ENCODE measurements at regions not wholly inside any gene's neighbourhood (a gene's known extent, or its start where the extent isn't known, plus 50 kb on each side); places are given as distances from the start of the nearest gene placed in this dataset.

- no peak overlapping the region for H3K27ac ChIP-seq (replicated peaks)
- no peak overlapping the region for H3K4me3 ChIP-seq (replicated peaks; ENCODE audit: insufficient read depth, low read length)
- DNase-seq (ENCODE audit: low read depth in 1 of 2, low spot score in 1 of 2): no peak
- TF ChIP-seq REST (IDR thresholded peaks at IDR 0.05; ENCODE audit: insufficient replicate concordance, low read depth): no peak
- TF ChIP-seq, protein P1, sequence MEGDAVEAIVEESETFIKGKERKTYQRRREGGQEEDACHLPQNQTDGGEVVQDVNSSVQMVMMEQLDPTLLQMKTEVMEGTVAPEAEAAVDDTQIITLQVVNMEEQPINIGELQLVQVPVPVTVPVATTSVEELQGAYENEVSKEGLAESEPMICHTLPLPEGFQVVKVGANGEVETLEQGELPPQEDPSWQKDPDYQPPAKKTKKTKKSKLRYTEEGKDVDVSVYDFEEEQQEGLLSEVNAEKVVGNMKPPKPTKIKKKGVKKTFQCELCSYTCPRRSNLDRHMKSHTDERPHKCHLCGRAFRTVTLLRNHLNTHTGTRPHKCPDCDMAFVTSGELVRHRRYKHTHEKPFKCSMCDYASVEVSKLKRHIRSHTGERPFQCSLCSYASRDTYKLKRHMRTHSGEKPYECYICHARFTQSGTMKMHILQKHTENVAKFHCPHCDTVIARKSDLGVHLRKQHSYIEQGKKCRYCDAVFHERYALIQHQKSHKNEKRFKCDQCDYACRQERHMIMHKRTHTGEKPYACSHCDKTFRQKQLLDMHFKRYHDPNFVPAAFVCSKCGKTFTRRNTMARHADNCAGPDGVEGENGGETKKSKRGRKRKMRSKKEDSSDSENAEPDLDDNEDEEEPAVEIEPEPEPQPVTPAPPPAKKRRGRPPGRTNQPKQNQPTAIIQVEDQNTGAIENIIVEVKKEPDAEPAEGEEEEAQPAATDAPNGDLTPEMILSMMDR (IDR thresholded peaks at IDR 0.05; ENCODE audit: insufficient read depth, low read length): no peak
- no peak for TF ChIP-seq POLR2AphosphoS5 (IDR thresholded peaks at IDR 0.05; ENCODE audit: low read depth)
- no peak for TF ChIP-seq GABPA (IDR thresholded peaks at IDR 0.05; ENCODE audit: low read depth)
- TF ChIP-seq SPI1 (IDR thresholded peaks at IDR 0.05; ENCODE audit: borderline replicate concordance, low read depth): no peak
- no peaks in the 10 kb centered on the region for H3K27me3 ChIP-seq (ENCODE audit: insufficient read depth, poor library complexity, severe bottlenecking)
These were observed 307.5 kb upstream of the CLINT1 start for GRCh38 chr5:158166424-158166823.

- no peak for DNase-seq (ENCODE audit: low read depth in 1 of 2, low spot score in 1 of 2)
- H3K27ac ChIP-seq (replicated peaks): no peak overlapping the region
- H3K27me3 ChIP-seq (ENCODE audit: insufficient read depth, poor library complexity, severe bottlenecking): no peaks in the 10 kb centered on the region
- H3K4me3 ChIP-seq (replicated peaks; ENCODE audit: insufficient read depth, low read length): no peak overlapping the region
- TF ChIP-seq GABPA (IDR thresholded peaks at IDR 0.05; ENCODE audit: low read depth) (no peak), SPI1 (IDR thresholded peaks at IDR 0.05; ENCODE audit: borderline replicate concordance, low read depth) (no peak), REST (IDR thresholded peaks at IDR 0.05; ENCODE audit: insufficient replicate concordance, low read depth) (no peak), POLR2AphosphoS5 (IDR thresholded peaks at IDR 0.05; ENCODE audit: low read depth) (no peak)
- TF ChIP-seq, protein P1 (IDR thresholded peaks at IDR 0.05; ENCODE audit: insufficient read depth, low read length): no peak
These were observed 306.7 kb upstream of the CLINT1 start for GRCh38 chr5:158165647-158166046.

DNA sequence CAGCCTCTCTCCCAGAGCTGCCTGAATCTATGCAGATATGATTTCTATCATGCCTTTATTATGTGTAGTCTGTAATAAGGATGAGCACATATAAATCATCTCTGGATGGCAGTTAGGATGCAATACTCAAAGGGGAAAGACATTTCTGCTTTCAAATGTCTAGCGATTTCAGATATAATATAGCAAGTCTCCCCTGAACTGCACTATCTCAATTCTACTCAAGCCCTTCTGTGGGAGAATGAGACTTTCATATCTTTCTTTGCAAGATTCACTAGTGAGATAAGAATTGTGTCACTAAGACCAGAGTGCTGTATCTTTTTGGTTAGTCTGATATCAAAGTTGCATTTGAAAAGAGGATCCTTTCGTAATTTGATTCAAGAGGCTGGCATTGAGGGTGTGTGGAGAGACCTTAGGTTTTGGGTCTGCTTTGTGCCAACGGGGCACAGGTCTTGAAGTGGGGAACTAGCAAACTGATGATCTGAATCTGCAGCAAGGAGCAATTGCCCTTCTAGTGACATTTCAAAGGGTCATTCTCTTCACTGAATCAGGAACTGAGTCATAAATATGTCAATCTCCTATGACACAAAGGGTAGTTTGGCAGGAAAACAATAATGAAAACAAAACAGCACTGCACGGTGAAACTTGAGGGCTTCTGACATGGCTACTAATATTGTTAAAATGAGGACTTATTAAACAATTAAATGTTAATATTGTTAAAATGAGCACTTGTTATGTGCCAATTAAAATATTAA lies 305.5 kb upstream of the CLINT1 start:
- no peak overlapping the region for H3K27ac ChIP-seq (replicated peaks)
- DNase-seq (ENCODE audit: low read depth in 1 of 2, low spot score in 1 of 2): no peak
- H3K27me3 ChIP-seq (ENCODE audit: insufficient read depth, poor library complexity, severe bottlenecking): no peaks in the 10 kb centered on the region
- no peak overlapping the region for H3K4me3 ChIP-seq (replicated peaks; ENCODE audit: insufficient read depth, low read length)
- TF ChIP-seq GABPA (IDR thresholded peaks at IDR 0.05; ENCODE audit: low read depth): no peak
- TF ChIP-seq REST (IDR thresholded peaks at IDR 0.05; ENCODE audit: insufficient replicate concordance, low read depth): no peak
- no peak for TF ChIP-seq SPI1 (IDR thresholded peaks at IDR 0.05; ENCODE audit: borderline replicate concordance, low read depth)
- TF ChIP-seq, protein P1 (IDR thresholded peaks at IDR 0.05; ENCODE audit: insufficient read depth, low read length): no peak

All from HL-60 (cell line).